Upper lobe of right lung (tissue), 1 donor: ENCODE measurements at regions not wholly inside any gene's neighbourhood (a gene's known extent, or its start where the extent isn't known, plus 50 kb on each side); places are given as distances from the start of the nearest gene placed in this dataset.

Source experiments
- ATAC-seq: fragments of 200-7000 bp; cut with Tn5 transposase; one replicate; pipeline ENCODE4 v1.9.1; 2020; ENCODE audit warnings: mild to moderate bottlenecking, moderate library complexity
- DNase-seq: peaks from one replicate; pipeline ENCODE4 v3.0.0-alpha.2; 2020
- H3K27ac ChIP-seq: fragments of 200-600 bp; one replicate; pipeline ENCODE4 v1.8.0; 2022
- H3K27me3 ChIP-seq: fragments of 200-600 bp; one replicate; pipeline ENCODE4 v1.8.0; 2022; ENCODE audit warnings: mild to moderate bottlenecking
- H3K36me3 ChIP-seq: fragments of 200-600 bp; one replicate; pipeline ENCODE4 v1.8.0; 2022
- H3K4me1 ChIP-seq: fragments of 200-600 bp; one replicate; pipeline ENCODE4 v1.8.0; 2022
- H3K4me3 ChIP-seq: fragments of 200-600 bp; one replicate; pipeline ENCODE4 v1.8.0; 2022; ENCODE audit warnings: mild to moderate bottlenecking
- H3K9me3 ChIP-seq: fragments of 200-600 bp; one replicate; pipeline ENCODE4 v1.8.0; 2022
- intact Hi-C: fragments of 100-400 bp; cut with DNase I; formaldehyde crosslinking; loops from one replicate; pipeline ENCODE4 v1.11.0; 2022
- TF ChIP-seq, protein P1 (sequence below): fragments of 200-600 bp; IDR thresholded peaks from one replicate; pipeline ENCODE4 v1.8.0; 2022; ENCODE audit warnings: antibody characterized with exemption
- donor health status: DM: no; HTN: yes; CAD: no; lungs with severe emphysema.

- ATAC-seq: no peak
- no peak overlapping the region for H3K27ac ChIP-seq
- intact Hi-C loops: no loop called here
- TF ChIP-seq, protein P1, sequence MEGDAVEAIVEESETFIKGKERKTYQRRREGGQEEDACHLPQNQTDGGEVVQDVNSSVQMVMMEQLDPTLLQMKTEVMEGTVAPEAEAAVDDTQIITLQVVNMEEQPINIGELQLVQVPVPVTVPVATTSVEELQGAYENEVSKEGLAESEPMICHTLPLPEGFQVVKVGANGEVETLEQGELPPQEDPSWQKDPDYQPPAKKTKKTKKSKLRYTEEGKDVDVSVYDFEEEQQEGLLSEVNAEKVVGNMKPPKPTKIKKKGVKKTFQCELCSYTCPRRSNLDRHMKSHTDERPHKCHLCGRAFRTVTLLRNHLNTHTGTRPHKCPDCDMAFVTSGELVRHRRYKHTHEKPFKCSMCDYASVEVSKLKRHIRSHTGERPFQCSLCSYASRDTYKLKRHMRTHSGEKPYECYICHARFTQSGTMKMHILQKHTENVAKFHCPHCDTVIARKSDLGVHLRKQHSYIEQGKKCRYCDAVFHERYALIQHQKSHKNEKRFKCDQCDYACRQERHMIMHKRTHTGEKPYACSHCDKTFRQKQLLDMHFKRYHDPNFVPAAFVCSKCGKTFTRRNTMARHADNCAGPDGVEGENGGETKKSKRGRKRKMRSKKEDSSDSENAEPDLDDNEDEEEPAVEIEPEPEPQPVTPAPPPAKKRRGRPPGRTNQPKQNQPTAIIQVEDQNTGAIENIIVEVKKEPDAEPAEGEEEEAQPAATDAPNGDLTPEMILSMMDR: no peak
- no peaks in the 10 kb centered on the region for H3K9me3 ChIP-seq
- no peak overlapping the region for H3K4me3 ChIP-seq
- H3K27me3 ChIP-seq: no peaks in the 10 kb centered on the region
- H3K4me1 ChIP-seq: no peaks in the 10 kb centered on the region
- DNase-seq: no peak
- no peaks in the 10 kb centered on the region for H3K36me3 ChIP-seq
Measured at GRCh38 chr14:97554597-97554996, 757.4 kb downstream of the VRK1 start.

DNA sequence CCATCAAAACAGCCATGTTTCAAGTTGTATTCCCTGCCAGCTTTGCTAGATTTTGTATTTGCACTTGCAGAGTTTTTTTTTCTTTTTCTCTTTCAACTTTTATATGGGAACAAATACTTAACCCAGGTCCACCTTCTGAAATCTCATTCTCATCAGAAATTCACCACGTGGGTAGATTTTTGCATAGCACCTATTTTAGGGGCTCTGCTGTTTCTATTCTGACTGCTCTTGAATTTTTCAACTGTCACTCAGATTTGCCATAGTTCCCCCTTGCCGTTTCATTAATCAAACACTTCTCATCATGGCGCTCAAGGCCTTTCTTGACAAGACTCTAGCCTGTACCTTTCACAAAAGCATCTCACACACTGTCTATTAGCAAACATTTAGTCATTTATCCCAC lies 767.2 kb downstream of the VRK1 start:
- TF ChIP-seq, protein P1: no peak
- ATAC-seq: no peak
- Histone ChIP-seq H3K36me3 (no peaks in the 10 kb centered on the region), H3K27ac (no peak overlapping the region), H3K9me3 (no peaks in the 10 kb centered on the region), H3K4me3 (no peak overlapping the region), H3K27me3 (no peaks in the 10 kb centered on the region), H3K4me1 (no peaks in the 10 kb centered on the region)
- intact Hi-C loops: no loop called here
- no peak for DNase-seq

GRCh38 chr14:97571201-97571600 lies 774.0 kb downstream of the VRK1 start:
- TF ChIP-seq, protein P1: no peak
- no peaks in the 10 kb centered on the region for H3K36me3 ChIP-seq
- no peak overlapping the region for H3K4me3 ChIP-seq
- no peaks in the 10 kb centered on the region for H3K4me1 ChIP-seq
- intact Hi-C loops: no loop called here
- no peak for DNase-seq
- no peak for ATAC-seq
- H3K27me3 ChIP-seq: no peaks in the 10 kb centered on the region
- no peaks in the 10 kb centered on the region for H3K9me3 ChIP-seq
- no peak overlapping the region for H3K27ac ChIP-seq

GRCh38 chr14:97571866-97572555 lies 774.8 kb downstream of the VRK1 start:
- Histone ChIP-seq H3K4me3 (no peak overlapping the region), H3K36me3 (no peaks in the 10 kb centered on the region), H3K4me1 (no peaks in the 10 kb centered on the region), H3K27me3 (no peaks in the 10 kb centered on the region), H3K9me3 (no peaks in the 10 kb centered on the region), H3K27ac (no peak overlapping the region)
- ATAC-seq: peak; percentile 51
- no peak for DNase-seq
- TF ChIP-seq, protein P1: no peak
- intact Hi-C loops: no loop called here

GRCh38 chr14:97572583-97573458 lies 775.6 kb downstream of the VRK1 start:
- intact Hi-C loops: no loop called here
- H3K4me3 ChIP-seq: no peak overlapping the region
- no peaks in the 10 kb centered on the region for H3K27me3 ChIP-seq
- H3K9me3 ChIP-seq: no peaks in the 10 kb centered on the region
- TF ChIP-seq, protein P1: no peak
- no peak for DNase-seq
- no peak overlapping the region for H3K27ac ChIP-seq
- ATAC-seq: no peak
- no peaks in the 10 kb centered on the region for H3K36me3 ChIP-seq
- H3K4me1 ChIP-seq: no peaks in the 10 kb centered on the region
